CD4-positive, alpha-beta T cell treated with Interleukin-12 subunit alpha and Interleukin-12 subunit beta, for 1 hour (primary cell): ENCODE measurements at regions not wholly inside any gene's neighbourhood (a gene's known extent, or its start where the extent isn't known, plus 50 kb on each side); places are given as distances from the start of the nearest gene placed in this dataset.

ENCODE experiments used
- DNase-seq: peaks from one replicate; pipeline ENCODE4 v3.0.0-alpha.2; 2020

- no peak for DNase-seq
Observed at GRCh38 chr5:87949676-87950631, 318.7 kb downstream of the TMEM161B start.

- DNase-seq: no peak
Observed at GRCh38 chr5:87948486-87948885, 320.2 kb downstream of the TMEM161B start.

DNA sequence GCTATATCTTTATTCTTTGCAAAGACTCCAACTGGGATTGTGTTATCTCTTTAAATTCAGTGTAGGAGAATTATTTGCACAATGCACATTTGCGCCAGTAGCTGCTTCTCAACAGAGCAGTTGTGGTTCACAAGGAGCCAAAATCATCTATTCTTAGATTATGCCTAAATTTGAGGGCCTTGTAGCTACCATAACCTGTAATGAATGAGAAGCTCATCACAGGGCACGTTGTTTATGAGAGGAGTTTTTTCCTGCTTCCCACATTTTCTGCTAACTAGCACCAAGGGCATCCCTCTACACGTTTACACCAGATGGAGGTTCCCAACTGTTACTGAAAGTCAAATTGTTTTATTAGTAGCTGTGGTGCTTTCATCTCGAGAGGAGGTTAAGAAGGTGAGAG is 322.4 kb downstream of the TMEM161B start:
- no peak for DNase-seq

GRCh38 chr5:87945286-87945650 is 323.4 kb downstream of the TMEM161B start:
- no peak for DNase-seq

DNA sequence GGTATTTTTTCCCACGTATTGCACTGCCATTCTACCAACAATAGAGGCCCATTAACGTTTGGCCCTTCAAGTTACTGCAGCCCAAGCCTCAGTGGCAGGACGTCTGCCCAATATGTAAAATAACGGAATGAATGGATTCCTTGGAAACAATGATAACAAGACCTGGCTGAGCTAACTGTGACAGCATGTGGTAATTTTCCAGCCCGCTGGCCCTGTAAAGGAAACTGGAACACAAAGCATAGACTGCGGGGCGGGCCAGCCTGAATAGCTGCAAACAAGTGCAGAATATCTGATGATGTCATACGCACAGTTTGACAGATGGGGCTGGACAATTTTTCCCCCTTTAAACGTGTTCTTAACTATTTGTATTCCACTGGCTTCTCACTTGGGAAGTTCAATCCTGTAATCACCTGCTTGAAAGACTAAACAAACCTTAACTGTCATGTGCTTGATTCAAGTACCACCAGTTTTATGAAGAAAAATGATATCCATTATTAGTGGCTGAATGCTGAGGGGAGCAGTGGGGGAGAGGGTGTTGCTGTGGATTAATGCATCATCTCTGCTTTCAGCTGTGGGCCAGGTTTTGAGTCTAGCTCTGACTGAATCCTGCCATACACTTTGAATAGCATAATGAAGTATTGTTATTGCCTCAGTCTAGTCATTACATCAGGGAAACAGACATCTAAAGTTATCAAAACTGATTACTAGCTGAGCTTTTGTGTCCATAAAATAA is 323.9 kb downstream of the TMEM161B start:
- DNase-seq: no peak

GRCh38 chr5:87940775-87941174 is 327.9 kb downstream of the TMEM161B start:
- DNase-seq: no peak

GRCh38 chr5:87936667-87937066 is 332.0 kb downstream of the TMEM161B start:
- DNase-seq: no peak

DNA sequence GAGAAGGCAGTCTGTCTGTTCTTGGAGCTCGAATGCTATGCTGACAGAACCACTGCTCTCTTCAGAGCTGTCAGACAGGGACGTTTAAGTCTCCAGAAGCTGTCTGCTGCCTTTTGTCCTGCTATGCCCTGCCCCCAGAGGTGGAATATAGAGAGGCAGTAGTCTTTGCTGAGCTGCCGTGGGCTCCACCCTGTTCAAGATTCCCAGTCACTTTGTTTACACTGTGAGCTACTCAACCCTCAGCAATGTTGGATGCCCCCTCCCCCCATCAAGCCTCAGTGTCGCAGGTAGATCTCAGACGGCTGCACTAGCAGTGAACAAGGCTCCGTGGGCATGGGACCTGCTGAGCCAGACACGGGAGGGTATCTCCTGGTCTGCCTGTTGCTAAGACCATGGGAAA is 344.2 kb downstream of the TMEM161B start:
- DNase-seq: no peak

- no peak for DNase-seq
Observed at GRCh38 chr5:87916320-87916719, 352.3 kb downstream of the TMEM161B start.

GRCh38 chr5:87912419-87912818 is 356.2 kb downstream of the TMEM161B start:
- no peak for DNase-seq

- DNase-seq: no peak
Observed at GRCh38 chr5:87909382-87909781, 359.3 kb downstream of the TMEM161B start.

GRCh38 chr5:87906962-87907361 is 361.7 kb downstream of the TMEM161B start:
- DNase-seq: no peak

DNA sequence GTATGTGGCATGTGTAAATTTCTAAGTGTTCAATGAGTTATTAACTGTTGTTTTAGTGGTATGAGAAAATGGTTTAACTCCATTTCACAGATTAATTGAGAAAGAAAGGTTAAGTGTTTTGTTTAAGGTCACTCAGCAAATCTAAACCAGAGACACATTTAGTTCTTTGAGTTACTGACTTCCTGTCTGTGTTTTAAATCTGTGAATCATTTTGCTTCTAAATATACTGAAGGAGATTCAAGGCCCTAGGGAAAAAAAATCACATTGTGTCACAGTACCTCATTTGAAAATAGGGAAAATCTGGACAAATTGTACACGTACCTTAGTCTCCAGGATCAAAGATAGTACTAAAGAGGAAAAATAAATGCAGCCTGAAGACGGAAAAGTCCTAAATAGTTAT is 368.2 kb downstream of the TMEM161B start:
- DNase-seq: no peak

DNA sequence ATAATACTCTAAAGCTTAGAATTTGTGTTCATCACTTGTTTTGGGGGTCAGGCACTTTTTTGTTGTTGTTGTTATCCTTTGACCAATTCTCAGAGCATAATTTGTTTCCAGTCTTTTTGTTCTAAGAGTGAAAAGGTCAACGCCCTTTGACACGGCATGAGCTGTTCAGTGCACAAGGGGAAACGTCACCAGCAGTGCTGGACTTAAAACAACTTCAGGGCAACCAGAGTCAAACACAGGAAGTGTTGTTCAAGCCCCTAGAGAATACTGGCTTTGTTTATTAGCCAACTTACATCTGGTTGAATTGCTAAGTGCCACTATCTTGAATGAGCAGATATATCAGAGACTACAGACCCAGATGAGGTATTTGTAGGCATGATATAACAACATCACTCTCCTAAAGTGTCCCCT is 368.9 kb downstream of the TMEM161B start:
- no peak for DNase-seq

- no peak for DNase-seq
Observed at GRCh38 chr5:87899208-87899661, 369.4 kb downstream of the TMEM161B start.

GRCh38 chr5:87898574-87898973 is 370.1 kb downstream of the TMEM161B start:
- DNase-seq: no peak

DNA sequence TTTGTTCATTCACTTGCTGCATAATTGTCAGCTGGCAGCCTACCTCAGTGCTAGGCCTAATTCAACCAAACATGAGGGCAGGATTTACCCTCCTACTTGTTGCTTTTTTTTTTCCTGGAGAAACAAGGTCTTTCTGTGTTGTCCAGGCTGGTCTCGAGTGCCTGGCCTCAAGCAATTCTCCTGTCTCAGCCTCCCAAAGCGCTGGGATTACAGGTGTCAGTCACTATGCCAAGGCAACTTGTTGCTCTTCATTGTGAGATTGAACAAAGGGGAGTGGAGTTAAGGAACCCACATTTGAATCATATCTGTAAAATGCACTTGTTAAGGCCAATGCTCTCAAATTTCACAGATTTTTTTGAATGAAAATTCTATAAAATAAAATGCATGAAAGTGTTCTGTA is 380.5 kb downstream of the TMEM161B start:
- no peak for DNase-seq

DNA sequence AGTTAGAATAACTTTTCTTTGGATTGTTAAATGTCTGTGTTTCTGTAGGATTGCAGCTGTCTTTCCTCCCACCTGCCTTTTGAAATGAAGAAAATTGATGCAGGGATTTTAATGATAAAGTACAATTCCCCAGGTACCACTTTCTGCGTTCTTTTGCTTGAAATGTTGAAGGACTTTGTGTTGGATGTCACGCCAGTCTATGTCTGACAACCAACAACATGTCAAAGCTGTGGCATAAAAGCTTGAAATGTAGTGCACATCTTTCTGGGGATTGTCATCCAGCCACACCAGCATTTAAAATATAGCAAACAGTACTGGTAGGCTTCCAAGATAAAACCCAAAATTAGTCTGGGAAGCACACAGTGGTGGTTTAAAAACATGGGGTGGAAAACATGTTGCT is 381.4 kb downstream of the TMEM161B start:
- DNase-seq: no peak

DNA sequence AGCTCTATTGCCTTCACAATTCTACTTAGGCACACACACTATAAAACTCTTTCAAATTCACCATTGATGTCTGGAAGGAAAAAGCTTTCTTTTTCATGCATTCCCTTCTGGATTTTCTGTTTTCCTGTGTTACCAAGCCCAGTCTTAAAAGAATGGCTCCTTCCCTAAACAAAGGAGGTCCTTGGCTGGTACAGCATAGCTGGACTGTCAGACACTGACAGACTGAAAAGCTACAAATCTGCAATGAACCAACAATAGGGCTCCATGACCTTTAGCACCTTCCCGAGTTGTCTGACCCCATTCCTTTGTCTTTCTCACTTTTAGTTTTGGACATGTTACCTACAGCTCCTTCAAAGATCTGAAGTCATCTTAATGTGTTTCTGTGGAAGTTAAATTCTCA is 382.5 kb downstream of the TMEM161B start:
- no peak for DNase-seq

GRCh38 chr5:87885758-87886157 is 382.9 kb downstream of the TMEM161B start:
- DNase-seq: no peak

DNA sequence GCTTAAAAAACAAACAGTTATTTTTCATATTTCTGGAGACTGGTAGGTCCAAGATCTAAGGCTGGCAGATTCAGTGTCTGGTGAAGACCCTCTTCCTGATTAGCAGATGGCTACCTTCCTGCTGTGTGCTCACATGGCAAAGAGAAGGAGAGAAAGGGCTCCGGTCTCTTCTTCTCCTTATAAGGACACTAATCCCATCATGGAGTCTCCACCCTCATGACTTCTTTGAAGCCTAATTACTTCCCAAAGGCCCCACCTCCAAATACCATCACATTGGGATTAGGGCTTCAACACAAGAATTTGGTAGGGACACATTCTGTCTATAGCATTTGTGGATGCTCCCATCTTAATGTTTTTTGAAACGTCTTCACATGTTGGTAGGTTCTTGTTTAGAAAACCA is 391.1 kb downstream of the TMEM161B start:
- DNase-seq: no peak

DNA sequence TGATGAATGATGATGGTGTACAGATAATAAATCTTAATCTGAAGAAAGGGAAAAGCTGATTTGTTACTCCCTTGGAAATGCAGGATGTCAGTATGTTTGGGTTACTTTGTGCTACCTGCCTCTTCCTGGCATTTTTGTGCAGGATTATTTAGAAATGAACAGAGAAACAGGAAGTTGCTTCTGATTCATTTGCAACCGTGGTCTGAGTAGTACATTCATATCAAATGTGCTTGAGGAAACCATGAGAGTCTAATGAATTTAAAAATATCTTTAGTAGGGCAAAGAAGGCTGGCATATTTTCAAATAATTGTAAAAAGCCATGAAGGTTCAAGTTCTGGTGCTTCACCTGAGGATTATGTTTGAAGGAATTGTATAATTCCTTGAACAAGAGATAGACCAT is 391.6 kb downstream of the TMEM161B start:
- DNase-seq: no peak

DNA sequence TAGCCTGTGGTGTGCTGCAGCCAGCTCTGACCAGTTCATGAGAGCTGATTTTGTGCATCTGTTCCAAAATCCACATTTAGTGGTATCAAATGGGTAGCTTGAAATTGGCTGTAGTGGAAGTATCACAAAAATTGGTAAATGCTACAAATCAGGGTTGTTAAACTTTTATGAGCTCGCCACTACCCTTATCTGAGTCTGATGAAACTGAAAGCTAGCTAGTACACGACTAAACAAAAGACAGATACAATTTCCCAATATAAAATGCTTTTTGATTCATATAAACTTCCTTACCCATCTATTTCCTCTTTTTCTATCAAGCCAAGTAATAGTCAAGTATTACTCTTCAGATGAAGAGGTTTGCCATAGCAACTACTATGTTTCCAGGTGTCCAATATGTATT is 392.0 kb downstream of the TMEM161B start:
- no peak for DNase-seq

GRCh38 chr5:87872986-87873385 is 395.7 kb downstream of the TMEM161B start:
- no peak for DNase-seq
